Glutamatergic neuron (in vitro differentiated cells): ENCODE measurements at regions not wholly inside any gene's neighbourhood (a gene's known extent, or its start where the extent isn't known, plus 50 kb on each side); places are given as distances from the start of the nearest gene placed in this dataset.

Experiments
- DNase-seq: peaks from one replicate; pipeline ENCODE4 v3.0.0; 2022
- H3K27ac Mint-ChIP-seq: one replicate; pipeline ENCODE4 v1.8.0; 2020; ENCODE audit warnings: mild to moderate bottlenecking, mixed read lengths, inconsistent platforms; ENCODE audit not compliant: unreplicated experiment
- H3K27me3 Mint-ChIP-seq: one replicate; pipeline ENCODE4 v1.8.0; 2020; ENCODE audit warnings: mild to moderate bottlenecking, moderate library complexity, mixed read lengths, inconsistent platforms; ENCODE audit not compliant: unreplicated experiment
- H3K36me3 Mint-ChIP-seq: one replicate; pipeline ENCODE4 v1.8.0; 2020; ENCODE audit warnings: mild to moderate bottlenecking, mixed read lengths, inconsistent platforms; ENCODE audit not compliant: unreplicated experiment
- H3K4me1 Mint-ChIP-seq: one replicate; pipeline ENCODE4 v1.8.0; 2020; ENCODE audit warnings: mild to moderate bottlenecking, low read depth, mixed read lengths, inconsistent platforms; ENCODE audit not compliant: unreplicated experiment
- H3K4me3 Mint-ChIP-seq: one replicate; pipeline ENCODE4 v1.8.0; 2020; ENCODE audit warnings: mild to moderate bottlenecking, mixed read lengths, inconsistent platforms; ENCODE audit not compliant: unreplicated experiment
- H3K9me3 Mint-ChIP-seq: one replicate; pipeline ENCODE4 v1.8.0; 2020; ENCODE audit warnings: mild to moderate bottlenecking, moderate library complexity, mixed read lengths, inconsistent platforms; ENCODE audit not compliant: unreplicated experiment
- CTCF ChIP-seq: fragments of 200-600 bp; sonication (generic); IDR thresholded peaks from one replicate; pipeline ENCODE4 v1.5.0; 2021; ENCODE audit not compliant: partially characterized antibody, unreplicated experiment

GRCh38 chr14:51487848-51488247, 163.9 kb upstream of the FRMD6 start:
- Mint-ChIP-seq H3K9me3 (peaks cover 2% of the 10 kb centered on the region), H3K36me3 (peaks cover under 1% of the 10 kb centered on the region), H3K27me3 (no peaks in the 10 kb centered on the region), H3K4me3 (no peak overlapping the region), H3K27ac (no peak overlapping the region), H3K4me1 (no peaks in the 10 kb centered on the region)
- no peak for TF ChIP-seq CTCF
- no peak for DNase-seq

GRCh38 chr14:51488569-51489220, 163.0 kb upstream of the FRMD6 start:
- H3K4me3 Mint-ChIP-seq = no peak overlapping the region
- peaks cover 8% of the 10 kb centered on the region for H3K36me3 Mint-ChIP-seq
- no peak for DNase-seq
- H3K27ac Mint-ChIP-seq = no peak overlapping the region
- no peaks in the 10 kb centered on the region for H3K27me3 Mint-ChIP-seq
- H3K9me3 Mint-ChIP-seq = no peaks in the 10 kb centered on the region
- H3K4me1 Mint-ChIP-seq = no peaks in the 10 kb centered on the region
- no peak for TF ChIP-seq CTCF

- DNase-seq = no peak
- no peaks in the 10 kb centered on the region for H3K4me1 Mint-ChIP-seq
- no peak overlapping the region for H3K27ac Mint-ChIP-seq
- peaks cover 8% of the 10 kb centered on the region for H3K36me3 Mint-ChIP-seq
- TF ChIP-seq CTCF = no peak
- no peak overlapping the region for H3K4me3 Mint-ChIP-seq
- H3K27me3 Mint-ChIP-seq = no peaks in the 10 kb centered on the region
- H3K9me3 Mint-ChIP-seq = no peaks in the 10 kb centered on the region
Measured at GRCh38 chr14:51490205-51490604, 161.5 kb upstream of the FRMD6 start.

- H3K27me3 Mint-ChIP-seq = no peaks in the 10 kb centered on the region
- peaks cover 8% of the 10 kb centered on the region for H3K36me3 Mint-ChIP-seq
- H3K27ac Mint-ChIP-seq = no peak overlapping the region
- DNase-seq = no peak
- no peak overlapping the region for H3K4me3 Mint-ChIP-seq
- no peaks in the 10 kb centered on the region for H3K9me3 Mint-ChIP-seq
- TF ChIP-seq CTCF = no peak
- no peaks in the 10 kb centered on the region for H3K4me1 Mint-ChIP-seq
Measured at GRCh38 chr14:51491036-51491545, 160.6 kb upstream of the FRMD6 start.

GRCh38 chr14:51491776-51492175, 159.9 kb upstream of the FRMD6 start:
- Mint-ChIP-seq H3K36me3 (peaks cover 10% of the 10 kb centered on the region), H3K4me3 (no peak overlapping the region), H3K27ac (no peak overlapping the region), H3K27me3 (no peaks in the 10 kb centered on the region), H3K4me1 (no peaks in the 10 kb centered on the region), H3K9me3 (no peaks in the 10 kb centered on the region)
- no peak for DNase-seq
- TF ChIP-seq CTCF = no peak
